ENCODE measurements at regions not wholly inside any gene's neighbourhood (a gene's known extent, or its start where the extent isn't known, plus 50 kb on each side); places are given as distances from the start of the nearest gene placed in this dataset.

DNA sequence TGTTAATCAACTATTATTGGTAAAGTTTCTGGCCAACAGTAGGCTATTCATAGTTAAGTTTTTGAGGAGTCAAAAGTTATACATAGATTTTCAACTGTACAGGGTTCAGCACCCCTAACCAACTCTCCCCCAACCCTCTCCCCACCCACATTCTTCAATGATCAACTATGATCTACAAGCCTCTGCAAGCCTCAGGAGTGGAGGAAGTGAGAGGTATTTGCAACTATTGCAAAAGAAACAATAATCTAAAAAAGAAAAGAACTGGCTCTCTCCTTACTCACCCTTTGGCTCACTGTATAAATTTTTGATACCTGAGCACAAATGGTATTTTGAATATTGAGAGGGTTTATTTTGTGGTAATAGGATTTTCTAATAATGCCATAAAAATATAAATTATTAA is 179.8 kb downstream of the IPMK start:
- TF ChIP-seq, protein P1, sequence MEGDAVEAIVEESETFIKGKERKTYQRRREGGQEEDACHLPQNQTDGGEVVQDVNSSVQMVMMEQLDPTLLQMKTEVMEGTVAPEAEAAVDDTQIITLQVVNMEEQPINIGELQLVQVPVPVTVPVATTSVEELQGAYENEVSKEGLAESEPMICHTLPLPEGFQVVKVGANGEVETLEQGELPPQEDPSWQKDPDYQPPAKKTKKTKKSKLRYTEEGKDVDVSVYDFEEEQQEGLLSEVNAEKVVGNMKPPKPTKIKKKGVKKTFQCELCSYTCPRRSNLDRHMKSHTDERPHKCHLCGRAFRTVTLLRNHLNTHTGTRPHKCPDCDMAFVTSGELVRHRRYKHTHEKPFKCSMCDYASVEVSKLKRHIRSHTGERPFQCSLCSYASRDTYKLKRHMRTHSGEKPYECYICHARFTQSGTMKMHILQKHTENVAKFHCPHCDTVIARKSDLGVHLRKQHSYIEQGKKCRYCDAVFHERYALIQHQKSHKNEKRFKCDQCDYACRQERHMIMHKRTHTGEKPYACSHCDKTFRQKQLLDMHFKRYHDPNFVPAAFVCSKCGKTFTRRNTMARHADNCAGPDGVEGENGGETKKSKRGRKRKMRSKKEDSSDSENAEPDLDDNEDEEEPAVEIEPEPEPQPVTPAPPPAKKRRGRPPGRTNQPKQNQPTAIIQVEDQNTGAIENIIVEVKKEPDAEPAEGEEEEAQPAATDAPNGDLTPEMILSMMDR (IDR thresholded peaks at IDR 0.05 in 2 of 3, conservative IDR thresholded peaks at IDR 0.05 in 1 of 3; ENCODE audit: control insufficient read depth in 2 of 3, extremely low read depth in 1 of 3, insufficient read depth in 1 of 3, low read depth in 3 of 3, low read length in 3 of 3), result no peak
- TF ChIP-seq, protein P2, sequence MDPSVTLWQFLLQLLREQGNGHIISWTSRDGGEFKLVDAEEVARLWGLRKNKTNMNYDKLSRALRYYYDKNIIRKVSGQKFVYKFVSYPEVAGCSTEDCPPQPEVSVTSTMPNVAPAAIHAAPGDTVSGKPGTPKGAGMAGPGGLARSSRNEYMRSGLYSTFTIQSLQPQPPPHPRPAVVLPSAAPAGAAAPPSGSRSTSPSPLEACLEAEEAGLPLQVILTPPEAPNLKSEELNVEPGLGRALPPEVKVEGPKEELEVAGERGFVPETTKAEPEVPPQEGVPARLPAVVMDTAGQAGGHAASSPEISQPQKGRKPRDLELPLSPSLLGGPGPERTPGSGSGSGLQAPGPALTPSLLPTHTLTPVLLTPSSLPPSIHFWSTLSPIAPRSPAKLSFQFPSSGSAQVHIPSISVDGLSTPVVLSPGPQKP (IDR thresholded peaks at IDR 0.05; ENCODE audit: low read depth, low read length), result no peak
- TF ChIP-seq, protein P3, sequence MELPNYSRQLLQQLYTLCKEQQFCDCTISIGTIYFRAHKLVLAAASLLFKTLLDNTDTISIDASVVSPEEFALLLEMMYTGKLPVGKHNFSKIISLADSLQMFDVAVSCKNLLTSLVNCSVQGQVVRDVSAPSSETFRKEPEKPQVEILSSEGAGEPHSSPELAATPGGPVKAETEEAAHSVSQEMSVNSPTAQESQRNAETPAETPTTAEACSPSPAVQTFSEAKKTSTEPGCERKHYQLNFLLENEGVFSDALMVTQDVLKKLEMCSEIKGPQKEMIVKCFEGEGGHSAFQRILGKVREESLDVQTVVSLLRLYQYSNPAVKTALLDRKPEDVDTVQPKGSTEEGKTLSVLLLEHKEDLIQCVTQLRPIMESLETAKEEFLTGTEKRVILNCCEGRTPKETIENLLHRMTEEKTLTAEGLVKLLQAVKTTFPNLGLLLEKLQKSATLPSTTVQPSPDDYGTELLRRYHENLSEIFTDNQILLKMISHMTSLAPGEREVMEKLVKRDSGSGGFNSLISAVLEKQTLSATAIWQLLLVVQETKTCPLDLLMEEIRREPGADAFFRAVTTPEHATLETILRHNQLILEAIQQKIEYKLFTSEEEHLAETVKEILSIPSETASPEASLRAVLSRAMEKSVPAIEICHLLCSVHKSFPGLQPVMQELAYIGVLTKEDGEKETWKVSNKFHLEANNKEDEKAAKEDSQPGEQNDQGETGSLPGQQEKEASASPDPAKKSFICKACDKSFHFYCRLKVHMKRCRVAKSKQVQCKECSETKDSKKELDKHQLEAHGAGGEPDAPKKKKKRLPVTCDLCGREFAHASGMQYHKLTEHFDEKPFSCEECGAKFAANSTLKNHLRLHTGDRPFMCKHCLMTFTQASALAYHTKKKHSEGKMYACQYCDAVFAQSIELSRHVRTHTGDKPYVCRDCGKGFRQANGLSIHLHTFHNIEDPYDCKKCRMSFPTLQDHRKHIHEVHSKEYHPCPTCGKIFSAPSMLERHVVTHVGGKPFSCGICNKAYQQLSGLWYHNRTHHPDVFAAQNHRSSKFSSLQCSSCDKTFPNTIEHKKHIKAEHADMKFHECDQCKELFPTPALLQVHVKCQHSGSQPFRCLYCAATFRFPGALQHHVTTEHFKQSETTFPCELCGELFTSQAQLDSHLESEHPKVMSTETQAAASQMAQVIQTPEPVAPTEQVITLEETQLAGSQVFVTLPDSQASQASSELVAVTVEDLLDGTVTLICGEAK (IDR thresholded peaks at IDR 0.05; ENCODE audit: borderline replicate concordance), result no peak

Data from GM12878 (cell line).